Urothelium cell line (cell line): ENCODE measurements at regions not wholly inside any gene's neighbourhood (a gene's known extent, or its start where the extent isn't known, plus 50 kb on each side); places are given as distances from the start of the nearest gene placed in this dataset.
"Not testable (repeated sequence)": the region's sequence is repeated elsewhere in the genome, so short reads cannot be mapped to it uniquely, and the experiment has no call there.

ENCODE experiments used
- DNase-seq: peaks from one replicate; pipeline ENCODE4 v3.0.0; 2011; ENCODE audit warnings: low spot score, mixed read lengths
- FAIRE-seq: peaks from 2 replicates; lab custom pipeline; 2011; peaks lifted over from hg19 to GRCh38; lab: Jason Lieb, UNC

DNA sequence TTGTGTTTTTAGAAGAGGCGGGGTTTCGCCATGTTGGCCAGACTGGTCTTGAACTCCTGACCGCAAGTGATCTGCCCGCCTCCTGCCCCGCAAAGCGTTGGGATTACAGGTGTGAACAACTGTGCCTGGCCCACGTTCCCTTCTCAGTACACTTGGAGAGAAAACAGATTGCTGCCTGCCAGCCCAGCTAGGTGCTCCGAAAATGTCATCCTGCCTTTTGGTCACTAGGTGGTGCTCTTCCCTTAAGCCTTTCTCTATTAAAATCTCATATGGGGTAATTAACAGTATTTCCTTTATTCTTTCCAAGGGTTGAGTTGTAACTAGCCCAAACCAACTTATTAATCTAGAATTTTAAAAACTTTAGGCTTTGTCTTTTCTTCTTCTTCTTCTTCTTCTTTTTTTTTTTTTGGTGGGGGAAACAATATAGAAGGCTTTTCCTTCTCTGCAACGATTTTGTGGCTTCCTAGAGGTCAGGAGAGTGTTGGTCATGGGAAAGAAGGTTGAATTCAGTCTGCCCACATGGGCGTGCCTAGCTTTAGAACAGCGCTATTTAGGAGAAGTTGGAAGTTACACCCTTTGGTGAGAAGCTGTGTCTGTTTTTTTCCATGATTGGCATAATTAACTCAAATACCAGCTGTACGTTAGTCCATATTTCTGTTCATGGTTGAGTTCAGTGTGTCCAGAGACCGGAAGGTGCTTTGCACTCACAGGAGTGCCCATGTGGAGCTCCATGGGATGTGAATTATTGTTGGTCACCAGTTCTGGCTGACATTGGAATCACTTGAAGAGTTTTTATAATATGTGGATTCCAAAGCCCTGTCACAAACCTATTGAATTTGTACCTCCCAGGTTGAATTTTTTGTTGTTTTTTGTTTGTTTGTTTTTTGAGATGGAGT is 110.1 kb downstream of the LAT start:
- DNase-seq, FAIRE-seq: not testable (repeated sequence)

GRCh38 chr16:29094325-29094724 is 109.5 kb downstream of the LAT start:
- FAIRE-seq, DNase-seq: not testable (repeated sequence)

GRCh38 chr16:29089679-29090078 is 104.8 kb downstream of the LAT start:
- DNase-seq, FAIRE-seq: not testable (repeated sequence)

GRCh38 chr16:29087673-29088072 is 102.8 kb downstream of the LAT start:
- not testable (repeated sequence) for DNase-seq, FAIRE-seq

- not testable (repeated sequence) for DNase-seq, FAIRE-seq
Measured at GRCh38 chr16:29081829-29082639, 97.2 kb downstream of the LAT start.

GRCh38 chr16:29074554-29075402 is 89.9 kb downstream of the LAT start:
- not testable (repeated sequence) for FAIRE-seq, DNase-seq

DNA sequence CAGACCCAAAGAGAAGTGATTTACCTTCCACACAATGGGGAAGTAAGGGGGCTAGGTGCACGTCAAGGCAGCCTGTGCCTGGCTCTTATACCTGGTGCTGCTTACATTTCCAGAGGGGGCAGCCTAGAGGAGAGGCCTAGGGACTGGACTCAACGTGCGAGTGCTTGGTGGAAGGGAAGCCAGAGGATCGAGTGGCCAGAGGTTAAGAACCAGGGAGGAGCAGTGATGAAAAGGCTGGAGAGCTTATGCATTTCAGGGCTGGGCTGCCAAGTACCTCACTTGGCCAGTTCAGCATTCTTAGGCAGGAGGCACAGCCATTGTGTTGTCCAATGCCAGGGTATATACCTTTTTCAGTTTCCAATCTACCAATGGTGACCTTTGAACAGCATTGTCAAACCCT is 77.4 kb downstream of the LAT start:
- DNase-seq, FAIRE-seq: not testable (repeated sequence)

GRCh38 chr16:29061467-29061921 is 76.6 kb downstream of the LAT start:
- not testable (repeated sequence) for FAIRE-seq

DNA sequence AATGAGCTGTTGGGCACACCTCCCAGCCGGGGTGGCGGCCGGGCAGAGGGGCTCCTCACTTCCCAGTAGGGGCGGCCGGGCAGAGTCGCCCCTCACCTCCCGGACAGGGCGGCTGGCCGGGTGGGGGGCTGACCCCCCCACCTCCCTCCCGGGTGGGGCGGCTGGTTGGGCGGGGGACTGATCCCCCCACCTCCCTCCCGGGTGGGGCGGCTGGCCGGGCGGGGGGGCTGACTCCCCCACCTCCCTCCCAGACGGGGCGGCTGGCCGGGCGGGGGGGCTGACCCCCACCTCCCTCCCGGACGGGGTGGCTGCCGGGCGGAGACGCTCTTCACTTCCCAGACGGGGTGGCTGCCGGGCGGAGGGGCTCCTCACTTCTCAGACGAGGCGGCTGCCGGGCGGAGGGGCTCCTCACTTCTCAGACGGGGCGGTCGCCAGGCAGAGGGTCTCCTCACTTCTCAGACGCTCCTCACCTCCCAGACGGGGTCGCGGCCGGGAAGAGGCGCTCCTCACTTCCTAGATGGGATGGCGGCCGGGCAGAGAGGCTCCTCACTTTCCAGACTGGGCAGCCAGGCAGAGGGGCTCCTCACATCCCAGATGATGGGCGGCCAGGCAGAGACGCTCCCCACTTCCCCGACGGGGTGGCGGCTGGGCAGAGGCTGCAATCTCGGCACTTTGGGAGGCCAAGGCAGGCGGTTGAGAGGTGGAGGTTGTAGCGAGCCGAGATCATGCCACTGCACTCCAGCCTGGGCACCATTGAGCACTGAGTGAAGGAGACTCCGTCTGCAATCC is 75.4 kb downstream of the LAT start:
- FAIRE-seq, DNase-seq: not testable (repeated sequence)

More at GRCh38 chr16:29061467-29061921, 76.6 kb downstream of the LAT start:
- DNase-seq: not testable (repeated sequence)

GRCh38 chr16:29059575-29059974 is 74.7 kb downstream of the LAT start:
- FAIRE-seq: not testable (repeated sequence)

More at GRCh38 chr16:29059575-29059974, 74.7 kb downstream of the LAT start:
- not testable (repeated sequence) for DNase-seq
